GM12878 (cell line): ENCODE measurements at regions not wholly inside any gene's neighbourhood (a gene's known extent, or its start where the extent isn't known, plus 50 kb on each side); places are given as distances from the start of the nearest gene placed in this dataset.

Source experiments
- ATAC-seq: fragments of 200-7000 bp; cut with Tn5 transposase; 3 replicates; pipeline ENCODE4 v1.9.1; 2020; ENCODE audit warnings: mild to moderate bottlenecking, moderate library complexity
- BruUV-seq: library from RNA; stranded (reverse); fragments of 400-500 nt; replicated peaks from 2 replicates; lab custom pipeline; 2021; lab: Mats Ljungman, UMichigan
- CTCF ChIA-PET: fragments of 300-600 bp; sonication (Branson Sonifier 250); formaldehyde crosslinking; extraction: SDS; loops from one replicate; lab custom pipeline; 2021; ENCODE audit warnings: inconsistent platforms; lab: Yijun Ruan, JAX
- POLR2A ChIA-PET: fragments of 350-600 bp; formaldehyde crosslinking; extraction: SDS; loops from one replicate; lab custom pipeline; 2021; ENCODE audit warnings: inconsistent platforms; lab: Charles Lee
- RAD21 ChIA-PET: fragments of 300-600 bp; sonication (Branson Sonifier 250); formaldehyde crosslinking; loops from one replicate; lab custom pipeline; 2023; ENCODE audit warnings: antibody characterized with exemption; ENCODE audit not compliant: unreplicated experiment; lab: Charles Lee
- SMC1A ChIA-PET: fragments of 300-600 bp; sonication (Branson Sonifier 250); formaldehyde crosslinking; loops from one replicate; lab custom pipeline; 2023; ENCODE audit not compliant: unreplicated experiment, uncharacterized antibody; lab: Charles Lee
- DNase-seq: peaks from one replicate; pipeline ENCODE4 v3.0.0-alpha.2; 2011; ENCODE audit warnings: low read depth, low spot score
- FAIRE-seq: peaks from 3 replicates; lab custom pipeline; 2011; peaks lifted over from hg19 to GRCh38; lab: Jason Lieb, UNC
- H2AFZ ChIP-seq: 2 replicates; pipeline ENCODE4 v1.6.0; 2011; ENCODE audit warnings: low read depth, low read length, control low read depth; ENCODE audit not compliant: control insufficient read depth
- H3K27ac ChIP-seq: 2 replicates; pipeline ENCODE4 v1.5.1; 2011; ENCODE audit warnings: control low read depth; ENCODE audit not compliant: control insufficient read depth, insufficient read depth
- H3K27me3 ChIP-seq, 2 experiments: replicated peaks in 1 of 2; 2 replicates each; pipeline versions ENCODE4 v1.6.0 to v1.6.1; 2011; ENCODE audit warnings: low read length in 1 of 2; ENCODE audit not compliant: control insufficient read depth in 2 of 2, insufficient read depth in 2 of 2
- H3K36me3 ChIP-seq, 2 experiments: 2 replicates each; pipeline ENCODE4 v1.5.1; 2011; ENCODE audit warnings: low read length in 1 of 2; ENCODE audit not compliant: control insufficient read depth in 2 of 2, insufficient read depth in 2 of 2
- H3K4me1 ChIP-seq: 2 replicates; pipeline ENCODE4 v1.6.1; 2011; ENCODE audit warnings: mild to moderate bottlenecking, low read length, moderate library complexity, mixed read lengths; ENCODE audit not compliant: control insufficient read depth, insufficient read depth
- H3K4me2 ChIP-seq: 2 replicates; pipeline ENCODE4 v1.6.0; 2011; ENCODE audit warnings: control low read depth; ENCODE audit not compliant: control insufficient read depth, insufficient read depth
- H3K4me3 ChIP-seq: fragments of 200-600 bp; sonication (generic); 2 replicates; pipeline ENCODE4 v1.5.1; 2016
- H3K79me2 ChIP-seq: 2 replicates; pipeline ENCODE4 v1.6.0; 2011; ENCODE audit warnings: low read length; ENCODE audit not compliant: control insufficient read depth, insufficient read depth
- H3K9ac ChIP-seq: 2 replicates; pipeline ENCODE4 v1.8.0; 2011; ENCODE audit warnings: low read length, control low read depth, mixed read lengths; ENCODE audit not compliant: control insufficient read depth, insufficient read depth
- H3K9me3 ChIP-seq: replicated peaks from 3 replicates; pipeline ENCODE4 v1.5.1; 2011; ENCODE audit warnings: mild to moderate bottlenecking, low read length; ENCODE audit not compliant: control insufficient read depth, insufficient read depth
- H4K20me1 ChIP-seq: 2 replicates; pipeline ENCODE4 v1.6.0; 2011; ENCODE audit not compliant: control insufficient read depth, insufficient read depth
- CTCF ChIP-seq, 3 experiments: IDR thresholded peaks in 2 of 3; conservative IDR thresholded peaks in 1 of 3; 2 replicates each; pipeline ENCODE4 v1.5.1; 2011; ENCODE audit warnings: low read depth in 3 of 3, low read length in 3 of 3, mild to moderate bottlenecking in 3 of 3, control low read depth in 2 of 3, moderate library complexity in 2 of 3, inconsistent platforms in 1 of 3, mixed read lengths in 1 of 3; ENCODE audit not compliant: control insufficient read depth in 2 of 3, insufficient read depth in 1 of 3; ENCODE audit errors: extremely low read depth in 1 of 3
- NFYA ChIP-seq: IDR thresholded peaks from 2 replicates; pipeline ENCODE4 v1.6.1; 2011; ENCODE audit warnings: low read depth, mild to moderate bottlenecking, low read length, improper control_type of control experiment, borderline replicate concordance
- RAD21 ChIP-seq: IDR thresholded peaks from 2 replicates; pipeline ENCODE4 v1.6.1; 2011; ENCODE audit warnings: mild to moderate bottlenecking, low read depth, low read length, moderate library complexity; ENCODE audit not compliant: insufficient read depth
- WGBS: methylation state at CpG from one replicate; pipeline ENCODE4 v1.1.6; 2016; ENCODE audit warnings: low lambda C conversion rate; ENCODE audit not compliant: insufficient replicate concordance, insufficient coverage; ENCODE audit errors: missing lambda C conversion rate; 5-methylcytosine and 5-hydroxymethylcytosine counted together
- in situ Hi-C: fragments of 300-500 bp; cut with MboI; formaldehyde crosslinking; loops from 9 replicates; pipeline ENCODE4 v1.14.3; 2018; ENCODE audit warnings: mixed read lengths
- intact Hi-C: fragments of 100-400 bp; cut with micrococcal nuclease; formaldehyde crosslinking; loops from one replicate; pipeline ENCODE4 v1.14.2; 2022; ENCODE audit not compliant: unreplicated experiment

DNA sequence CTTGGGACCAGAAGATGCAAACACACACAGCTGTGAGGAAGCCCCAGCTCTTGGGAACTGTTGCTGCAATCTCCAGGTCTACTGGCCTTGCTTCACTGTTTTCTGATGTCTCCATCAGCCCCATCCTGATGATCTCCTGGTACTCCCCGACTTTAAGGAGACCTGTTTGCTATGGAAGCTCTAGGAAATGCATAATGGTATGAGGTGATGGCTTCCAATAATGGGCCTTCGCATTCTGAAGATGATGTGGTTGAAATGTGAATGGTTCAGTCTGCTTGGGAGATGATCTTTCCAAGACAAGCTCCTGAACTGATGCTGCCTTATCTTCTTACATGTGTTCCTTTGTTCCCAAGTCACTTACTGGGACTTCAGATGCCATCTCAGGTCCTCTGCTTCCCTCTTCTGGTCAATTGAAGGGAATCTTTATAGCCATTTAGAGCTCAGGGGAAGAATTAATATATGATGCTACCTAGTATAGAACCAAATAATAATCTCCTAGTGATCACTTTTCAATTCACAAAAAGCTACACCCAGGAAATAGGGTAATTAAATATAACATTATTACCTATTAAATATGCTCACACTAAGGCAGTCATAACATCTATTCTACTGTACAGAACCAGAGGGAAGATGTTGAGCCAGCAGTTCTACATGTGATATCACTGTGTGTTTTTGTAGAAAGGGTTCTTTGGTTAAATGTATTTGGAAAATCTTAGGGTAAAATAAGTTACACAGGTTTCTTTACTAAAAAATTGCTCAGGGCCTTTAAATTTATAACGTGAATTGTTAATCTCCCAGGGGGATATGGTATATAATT is 73.9 kb upstream of the VTCN1 start:
- SMC1A ChIA-PET: interaction anchor here (0.8 to 1.0 kb wide), 4 partner anchors 12 to 218 kb away, joined by 3 read pairs; no protein-coding TSS in a partner anchor
- CTCF ChIA-PET: interaction anchor here (0.7 to 1.8 kb wide), 9 partner anchors 9 to 469 kb away, joined by 3 to 10 read pairs (median 3); no protein-coding TSS in a partner anchor
- Histone ChIP-seq H3K79me2 (no peaks in the 10 kb centered on the region), H3K27me3 (no peaks in the 10 kb centered on the region; a peak in 1 of 4 replicates), H4K20me1 (no peaks in the 10 kb centered on the region), H3K36me3 (no peaks in the 10 kb centered on the region), H3K9me3 (no peaks in the 10 kb centered on the region), H2AFZ (no peak overlapping the region), H3K9ac (no peak overlapping the region), H3K4me1 (no peaks in the 10 kb centered on the region), H3K27ac (no peak overlapping the region), H3K4me2 (no peak overlapping the region), H3K4me3 (no peak overlapping the region)
- no peak for DNase-seq
- in situ Hi-C loops: no loop called here
- peak; percentile 56 for ATAC-seq
- POLR2A ChIA-PET: no interaction called here
- FAIRE-seq: no peak
- intact Hi-C loops: loop anchor here (5.0 kb wide), 2 partner anchors 157 to 217 kb away; no protein-coding TSS in a partner anchor
- 8% methylated on average over 3 of the region's 3 CpGs for WGBS
- RAD21 ChIA-PET: interaction anchor here (1.4 kb wide), 1 partner anchor 217 kb away, joined by 6 read pairs; no protein-coding TSS in a partner anchor
- TF ChIP-seq RAD21 (peak; percentile 56), NFYA (no peak), CTCF (IDR thresholded peaks at IDR 0.05 in 2 of 3, conservative IDR thresholded peaks at IDR 0.05 in 1 of 3; ENCODE audit: control insufficient read depth in 2 of 3, extremely low read depth in 1 of 3, insufficient read depth in 1 of 3, low read depth in 3 of 3, low read length in 3 of 3) (peak; percentile 14 to 45 (median 24); a peak in 3 of 6 replicates)
- BruUV-seq: no TSS peak
